GM12892 (cell line): ENCODE measurements at regions not wholly inside any gene's neighbourhood (a gene's known extent, or its start where the extent isn't known, plus 50 kb on each side); places are given as distances from the start of the nearest gene placed in this dataset.

ENCODE experiments used
- POLR2A ChIP-seq: IDR thresholded peaks from 2 replicates; pipeline ENCODE4 v1.6.1; 2011; ENCODE audit warnings: low read depth, low read length, control low read depth
- POLR2AphosphoS5 ChIP-seq: IDR thresholded peaks from 2 replicates; pipeline ENCODE4 v1.6.1; 2011; ENCODE audit warnings: low read depth, low read length, control low read depth
- TAF1 ChIP-seq: IDR thresholded peaks from 2 replicates; pipeline ENCODE4 v1.6.1; 2011; ENCODE audit warnings: low read depth, mild to moderate bottlenecking, control low read depth, low read length, borderline replicate concordance

DNA sequence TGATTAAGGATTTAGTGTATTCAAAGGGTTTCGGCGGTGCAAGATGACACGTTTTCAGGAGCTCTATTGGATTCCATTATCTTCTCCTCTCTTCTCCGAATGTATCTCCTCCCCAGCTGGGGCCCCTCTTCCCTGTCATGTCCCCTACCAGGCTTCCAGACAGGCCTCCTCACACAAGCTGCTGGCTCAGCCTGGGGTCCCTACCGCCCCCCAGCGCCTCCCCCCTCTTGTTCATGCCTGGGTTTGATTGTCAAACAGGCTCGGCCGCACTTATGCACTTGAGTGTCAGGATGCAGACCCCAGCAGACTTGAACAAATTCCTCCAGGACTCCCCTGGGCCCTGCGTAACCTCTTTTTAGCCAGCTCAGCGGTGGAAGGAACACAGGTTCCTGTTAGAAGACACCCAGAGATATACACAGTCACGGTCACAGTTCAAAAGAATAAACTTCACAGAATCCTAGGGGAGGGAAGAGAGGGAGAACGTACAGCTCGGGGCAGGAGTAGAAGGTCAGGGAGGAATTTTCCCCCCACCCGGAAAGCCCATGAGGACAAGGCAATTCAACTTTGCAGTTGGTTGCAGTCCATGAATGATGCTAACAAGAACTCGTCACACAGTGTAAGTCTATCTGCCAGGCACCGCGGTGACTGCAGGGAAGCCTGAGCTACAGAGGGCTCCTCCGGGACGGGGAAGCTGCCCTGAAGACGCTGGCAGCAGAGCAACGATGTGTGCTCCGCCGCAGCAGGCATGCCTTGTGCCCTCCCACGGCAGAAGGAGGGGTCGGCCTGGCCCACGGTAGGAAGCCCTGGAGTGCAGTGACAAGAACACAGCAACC is 560.0 kb downstream of the BNC2 start:
- TF ChIP-seq TAF1 (no peak), POLR2A (no peak), POLR2AphosphoS5 (no peak)
